SK-N-MC (cell line): ENCODE measurements at regions not wholly inside any gene's neighbourhood (a gene's known extent, or its start where the extent isn't known, plus 50 kb on each side); places are given as distances from the start of the nearest gene placed in this dataset.

Experiments used
- EZH2 ChIP-seq: fragments of 200-600 bp; sonication (generic); IDR thresholded peaks from one replicate; pipeline ENCODE4 v1.6.1; 2017; ENCODE audit warnings: antibody characterized with exemption
- FOXP2 ChIP-seq: optimal IDR thresholded peaks from 2 replicates; pipeline ENCODE3; 2011; ENCODE audit warnings: mild to moderate bottlenecking, moderate library complexity; ENCODE audit not compliant: insufficient read depth; ENCODE audit errors: extremely low read length, control extremely low read depth
- POLR2AphosphoS5 ChIP-seq: IDR thresholded peaks from 2 replicates; pipeline ENCODE4 v1.6.1; 2012; ENCODE audit warnings: mild to moderate bottlenecking, low read depth, low read length, borderline replicate concordance

DNA sequence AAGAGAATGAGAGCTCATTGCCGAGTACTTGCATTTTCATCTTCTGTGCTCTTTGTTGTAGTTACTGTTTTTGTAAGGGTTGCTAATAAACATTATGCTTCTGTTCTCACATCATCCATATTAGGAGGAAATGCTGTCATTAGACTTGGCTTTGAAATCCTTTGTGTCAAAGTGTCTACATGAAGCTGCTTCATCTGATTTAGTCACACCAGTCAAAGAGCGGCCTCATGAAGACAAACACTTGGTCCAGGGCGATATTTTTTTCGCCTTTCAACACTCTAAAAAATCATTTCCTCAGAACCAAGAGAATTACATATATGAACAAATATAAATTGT, 105.0 kb downstream of the SPRY2 start:
- TF ChIP-seq EZH2 (no peak), POLR2AphosphoS5 (no peak), FOXP2 (no peak)
